WI38 (cell line): ENCODE measurements at regions not wholly inside any gene's neighbourhood (a gene's known extent, or its start where the extent isn't known, plus 50 kb on each side); places are given as distances from the start of the nearest gene placed in this dataset.
"Not testable (repeated sequence)": the region's sequence is repeated elsewhere in the genome, so short reads cannot be mapped to it uniquely, and the experiment has no call there.

Source experiments
- H3K4me3 ChIP-seq: 2 replicates; pipeline ENCODE4 v1.5.1; 2011; ENCODE audit warnings: low read depth, mild to moderate bottlenecking, control low read depth, low read length
- TF ChIP-seq, protein P1 (sequence below): IDR thresholded peaks from 2 replicates; pipeline ENCODE4 v1.5.1; 2012; ENCODE audit warnings: low read depth, mild to moderate bottlenecking, control low read depth, low read length

GRCh38 chr5:106474066-106474465 lies 1196.7 kb downstream of the EFNA5 start:
- no peak overlapping the region for H3K4me3 ChIP-seq
- TF ChIP-seq, protein P1, sequence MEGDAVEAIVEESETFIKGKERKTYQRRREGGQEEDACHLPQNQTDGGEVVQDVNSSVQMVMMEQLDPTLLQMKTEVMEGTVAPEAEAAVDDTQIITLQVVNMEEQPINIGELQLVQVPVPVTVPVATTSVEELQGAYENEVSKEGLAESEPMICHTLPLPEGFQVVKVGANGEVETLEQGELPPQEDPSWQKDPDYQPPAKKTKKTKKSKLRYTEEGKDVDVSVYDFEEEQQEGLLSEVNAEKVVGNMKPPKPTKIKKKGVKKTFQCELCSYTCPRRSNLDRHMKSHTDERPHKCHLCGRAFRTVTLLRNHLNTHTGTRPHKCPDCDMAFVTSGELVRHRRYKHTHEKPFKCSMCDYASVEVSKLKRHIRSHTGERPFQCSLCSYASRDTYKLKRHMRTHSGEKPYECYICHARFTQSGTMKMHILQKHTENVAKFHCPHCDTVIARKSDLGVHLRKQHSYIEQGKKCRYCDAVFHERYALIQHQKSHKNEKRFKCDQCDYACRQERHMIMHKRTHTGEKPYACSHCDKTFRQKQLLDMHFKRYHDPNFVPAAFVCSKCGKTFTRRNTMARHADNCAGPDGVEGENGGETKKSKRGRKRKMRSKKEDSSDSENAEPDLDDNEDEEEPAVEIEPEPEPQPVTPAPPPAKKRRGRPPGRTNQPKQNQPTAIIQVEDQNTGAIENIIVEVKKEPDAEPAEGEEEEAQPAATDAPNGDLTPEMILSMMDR = no peak

GRCh38 chr5:106459541-106459940 lies 1211.2 kb downstream of the EFNA5 start:
- H3K4me3 ChIP-seq = no peak overlapping the region
- TF ChIP-seq, protein P1 = no peak

DNA sequence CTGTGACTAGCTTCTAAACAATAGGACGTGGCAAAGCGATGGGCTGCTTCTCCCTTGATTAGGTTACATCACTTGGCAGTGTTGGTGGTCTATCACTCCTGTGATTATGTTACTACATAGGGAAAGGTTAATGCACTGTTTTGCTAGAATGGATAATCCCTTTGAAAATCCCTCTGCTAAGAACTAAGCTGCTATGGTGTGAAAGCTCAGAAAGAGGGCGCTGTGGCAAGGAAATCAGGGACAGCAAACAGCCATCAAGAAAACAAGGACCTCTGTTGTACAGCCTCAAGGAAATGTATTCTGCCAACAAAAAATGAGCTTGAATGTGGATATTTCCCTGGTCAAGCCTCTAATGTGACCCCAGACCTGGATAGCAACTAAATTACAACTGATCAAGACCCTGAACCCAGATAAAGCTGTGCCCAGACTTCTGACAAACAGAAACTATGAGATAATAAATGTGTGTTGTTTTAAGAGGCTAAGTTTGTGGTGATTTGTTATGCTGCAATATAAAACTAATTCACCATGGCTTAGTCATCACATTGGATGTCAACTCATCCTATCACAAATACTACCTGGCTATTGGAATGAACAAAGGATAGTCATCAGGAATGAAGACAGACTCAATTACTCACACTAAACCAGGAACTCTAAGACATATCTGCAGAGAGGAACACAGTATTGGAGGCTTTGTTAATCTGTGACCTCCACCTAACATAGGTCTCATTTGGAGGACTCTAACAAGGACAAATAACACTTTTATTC lies 1215.9 kb downstream of the EFNA5 start:
- TF ChIP-seq, protein P1 = no peak
- H3K4me3 ChIP-seq = no peak overlapping the region

- TF ChIP-seq, protein P1 = no peak
Observed at GRCh38 chr5:106454050-106454449, 1216.7 kb downstream of the EFNA5 start.

GRCh38 chr5:106451998-106452397 lies 1218.7 kb downstream of the EFNA5 start:
- TF ChIP-seq, protein P1 = no peak

More at GRCh38 chr5:106454050-106454449, 1216.7 kb downstream of the EFNA5 start:
- H3K4me3 ChIP-seq = no peak overlapping the region

DNA sequence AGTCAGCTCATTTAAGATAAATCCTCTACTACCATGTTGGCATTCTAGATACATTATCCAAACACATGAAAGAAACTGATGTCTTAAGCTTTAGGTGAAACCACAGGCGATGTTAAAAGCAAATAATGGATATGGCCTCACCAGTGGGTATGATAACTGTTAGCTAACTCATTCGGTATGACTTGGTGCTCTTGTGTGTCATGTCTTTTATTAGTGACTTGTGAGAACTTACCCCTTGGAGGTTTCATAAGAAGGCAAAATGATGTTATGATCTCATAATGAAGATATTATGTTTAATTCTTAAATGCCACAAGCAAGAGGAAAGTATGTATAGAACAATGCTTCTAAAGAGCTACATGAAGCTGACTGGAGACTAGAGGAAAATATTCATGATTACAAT lies 1227.0 kb downstream of the EFNA5 start:
- no peak overlapping the region for H3K4me3 ChIP-seq
- TF ChIP-seq, protein P1 = no peak

More at GRCh38 chr5:106451998-106452397, 1218.7 kb downstream of the EFNA5 start:
- no peak overlapping the region for H3K4me3 ChIP-seq

DNA sequence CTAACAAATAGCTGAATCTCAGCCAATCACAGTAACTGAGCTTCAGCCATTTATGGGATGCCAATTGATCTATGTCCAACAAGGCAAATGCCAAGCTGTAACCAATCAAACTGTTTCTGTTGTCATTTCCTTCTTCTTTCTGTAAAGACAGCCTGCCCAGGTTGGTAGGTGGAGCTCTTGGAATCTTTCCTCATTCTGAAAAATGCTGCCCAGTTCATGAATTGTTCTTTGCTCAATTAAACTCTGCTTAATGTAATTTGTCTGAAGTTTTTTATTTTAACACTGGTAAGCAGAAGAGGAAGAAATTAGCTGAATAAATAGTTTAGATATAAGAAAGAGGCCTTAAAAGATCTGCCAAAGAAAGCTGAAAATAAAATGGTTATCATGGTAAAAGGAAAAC lies 1235.6 kb downstream of the EFNA5 start:
- H3K4me3 ChIP-seq = no peak overlapping the region
- TF ChIP-seq, protein P1 = no peak

DNA sequence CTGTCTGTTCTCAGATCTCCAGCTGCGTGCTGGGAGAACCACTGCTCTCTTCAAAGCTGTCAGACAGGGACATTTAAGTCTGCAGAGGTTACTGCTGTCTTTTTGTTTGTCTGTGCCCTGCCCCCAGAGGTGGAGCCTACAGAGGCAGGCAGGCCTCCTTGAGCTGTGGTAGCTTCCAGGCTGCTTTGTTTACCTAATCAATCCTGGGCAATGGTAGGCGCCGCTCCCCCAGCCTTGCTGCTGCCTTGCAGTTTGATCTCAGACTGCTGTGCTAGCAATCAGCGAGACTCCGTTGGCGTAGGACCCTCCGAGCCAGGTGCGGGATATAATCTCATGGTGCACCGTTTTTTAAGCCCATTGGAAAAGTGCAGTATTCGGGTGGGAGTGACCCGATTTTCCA lies 1240.0 kb downstream of the EFNA5 start:
- not testable (repeated sequence) for H3K4me3 ChIP-seq
